C1 segment of cervical spinal cord (tissue), 14 donors: ENCODE measurements at regions not wholly inside any gene's neighbourhood (a gene's known extent, or its start where the extent isn't known, plus 50 kb on each side); places are given as distances from the start of the nearest gene placed in this dataset.
A peak's percentile ranks its signal among the peaks of the same experiment; 100 is the strongest.

Experiments used
- DNase-seq, 14 donors: peaks; one replicate each; lab custom pipeline; 2025; lab: John Stamatoyannopoulos, UW

DNA sequence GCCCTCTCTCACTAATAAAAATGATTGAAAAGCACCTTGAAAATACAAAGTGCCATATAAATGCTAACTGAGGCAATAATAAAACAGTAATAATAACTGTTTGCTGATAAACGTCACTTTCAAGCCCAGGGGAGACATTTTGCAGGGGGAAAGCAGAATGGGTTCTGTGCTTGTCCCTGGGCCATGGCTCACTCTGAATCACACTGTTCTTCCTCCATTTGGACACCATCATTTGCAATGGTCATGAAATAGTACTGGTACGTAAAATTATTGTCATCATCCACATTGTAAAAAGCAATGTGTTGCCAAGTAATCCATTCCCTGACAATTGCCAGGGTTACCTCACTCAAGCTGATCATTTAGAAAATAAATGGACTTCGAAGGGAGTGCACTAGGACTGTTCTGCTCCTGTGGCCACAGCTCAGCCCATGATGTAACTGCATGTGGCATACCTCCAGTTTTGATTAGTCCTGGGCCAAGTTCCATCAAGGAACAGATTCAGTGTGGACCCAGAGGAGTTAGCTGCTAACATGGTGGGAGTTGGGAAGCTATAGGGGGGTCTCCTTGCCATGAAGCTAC lies 508.8 kb upstream of the CELF4 start:
- no peak for DNase-seq

- no peak for DNase-seq
Observed at GRCh38 chr18:38067821-38068220, 502.2 kb upstream of the CELF4 start.

GRCh38 chr18:38067086-38067485 lies 501.5 kb upstream of the CELF4 start:
- no peak for DNase-seq

- no peak for DNase-seq
Observed at GRCh38 chr18:38052879-38053590, 487.4 kb upstream of the CELF4 start.

- no peak for DNase-seq
Observed at GRCh38 chr18:38047820-38048219, 482.2 kb upstream of the CELF4 start.

- no peak for DNase-seq
Observed at GRCh38 chr18:38046651-38047050, 481.1 kb upstream of the CELF4 start.

DNA sequence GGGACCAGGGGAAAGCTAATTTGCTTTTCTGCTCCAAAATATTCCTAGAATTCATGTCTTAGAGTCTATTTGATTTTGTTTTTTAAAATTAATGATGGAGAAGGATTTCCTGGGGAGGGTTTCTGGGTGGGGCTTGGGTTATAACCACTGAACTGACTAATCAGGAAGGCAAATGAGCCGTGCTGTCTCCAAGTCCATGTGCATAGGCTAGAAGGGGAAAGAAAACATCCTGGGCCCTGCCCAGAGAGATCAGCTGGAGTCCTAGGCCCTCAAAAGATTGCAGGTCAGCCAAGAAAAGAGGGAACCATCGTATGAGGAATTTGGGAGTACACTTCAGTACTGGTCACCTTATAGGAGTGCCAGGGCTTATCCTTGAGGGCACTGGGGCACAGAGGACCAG lies 480.2 kb upstream of the CELF4 start:
- no peak for DNase-seq

GRCh38 chr18:38042211-38042890 lies 476.8 kb upstream of the CELF4 start:
- peak in 1 of 14 donors; percentile 11 for DNase-seq

DNA sequence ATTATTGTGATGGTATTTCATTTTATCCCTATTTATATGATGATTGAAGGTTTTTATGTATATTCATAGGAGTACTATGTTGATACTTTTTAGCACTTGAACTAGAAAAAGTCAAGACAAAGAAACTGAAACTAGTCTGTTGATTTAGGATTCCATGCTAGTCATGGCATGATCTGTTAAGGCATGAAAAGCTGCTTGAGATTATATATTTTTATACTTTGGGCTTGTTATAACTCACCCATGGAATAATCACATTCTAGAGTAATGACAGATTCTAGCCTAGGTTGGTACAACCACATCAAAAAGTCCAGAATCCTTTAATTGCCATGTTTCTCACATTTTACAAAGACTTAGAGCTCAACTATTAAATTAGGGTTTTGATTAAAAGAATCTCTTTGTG lies 472.6 kb upstream of the CELF4 start:
- DNase-seq: no peak

- DNase-seq: no peak
Observed at GRCh38 chr18:38035193-38035592, 469.6 kb upstream of the CELF4 start.

GRCh38 chr18:38033282-38033681 lies 467.7 kb upstream of the CELF4 start:
- DNase-seq: no peak

- no peak for DNase-seq
Observed at GRCh38 chr18:38032516-38032915, 466.9 kb upstream of the CELF4 start.

DNA sequence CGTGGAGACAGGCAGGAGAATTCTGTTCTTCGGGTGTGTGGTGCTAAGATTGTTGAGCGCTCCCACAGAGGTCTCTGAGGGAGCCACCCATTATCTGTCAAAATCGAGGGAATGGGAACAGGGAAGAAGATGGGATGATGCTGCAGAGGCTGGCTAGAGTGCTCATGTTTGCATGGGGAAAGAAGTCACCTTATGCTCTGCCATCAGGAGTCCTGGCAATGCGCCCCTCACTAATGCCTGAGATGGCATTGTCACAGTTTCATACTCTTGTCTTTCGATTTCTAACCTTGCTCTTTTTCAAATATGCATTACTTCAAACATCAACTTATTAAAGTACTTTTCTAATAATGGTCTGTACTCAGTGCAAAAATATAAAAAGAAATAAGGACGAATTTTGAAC lies 463.3 kb upstream of the CELF4 start:
- DNase-seq: peak in 2 of 14 donors; percentile 42 to 92

- DNase-seq: no peak
Observed at GRCh38 chr18:38025433-38026038, 459.9 kb upstream of the CELF4 start.

GRCh38 chr18:38023871-38024270 lies 458.3 kb upstream of the CELF4 start:
- DNase-seq: no peak

DNA sequence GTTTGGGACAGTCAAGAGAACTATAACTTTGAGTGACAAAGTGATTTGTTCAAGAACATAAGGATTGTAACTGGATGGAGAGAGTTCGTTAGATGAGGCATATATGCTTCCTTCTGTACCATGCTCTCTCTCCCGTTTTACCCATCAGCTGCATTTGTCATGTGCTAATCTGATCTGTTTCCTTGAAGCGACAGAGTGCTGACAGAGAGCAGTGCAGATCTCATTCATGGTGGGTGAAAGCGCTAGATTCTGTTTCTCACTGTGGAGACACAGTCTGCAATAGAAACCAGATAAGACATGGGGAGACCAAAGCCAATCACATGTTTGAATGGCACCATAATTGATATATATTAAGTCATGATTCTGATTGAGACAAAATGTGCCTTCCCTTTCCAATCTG lies 456.6 kb upstream of the CELF4 start:
- no peak for DNase-seq

DNA sequence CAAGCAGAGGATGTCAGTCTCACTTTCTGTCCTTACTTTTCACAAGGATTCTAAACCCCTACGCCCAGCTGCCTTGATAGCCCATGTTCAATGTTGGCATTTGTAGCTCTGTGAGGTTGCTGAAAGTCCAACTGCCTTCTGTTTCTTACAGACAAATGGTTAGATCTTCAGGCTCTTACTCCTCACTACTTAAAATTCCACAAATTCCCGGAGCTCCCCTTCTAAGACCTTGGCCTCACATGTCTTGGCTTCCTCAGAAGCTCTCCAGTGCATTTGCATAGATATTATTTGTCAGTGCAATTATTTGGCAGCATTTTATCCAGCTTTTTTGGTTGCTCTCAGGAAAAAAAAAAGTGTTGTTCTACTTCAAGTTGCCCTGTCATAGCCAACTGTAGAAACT lies 453.7 kb upstream of the CELF4 start:
- DNase-seq: no peak

GRCh38 chr18:38010971-38011857 lies 445.6 kb upstream of the CELF4 start:
- peak in 2 of 14 donors; percentile 13 to 30 for DNase-seq

DNA sequence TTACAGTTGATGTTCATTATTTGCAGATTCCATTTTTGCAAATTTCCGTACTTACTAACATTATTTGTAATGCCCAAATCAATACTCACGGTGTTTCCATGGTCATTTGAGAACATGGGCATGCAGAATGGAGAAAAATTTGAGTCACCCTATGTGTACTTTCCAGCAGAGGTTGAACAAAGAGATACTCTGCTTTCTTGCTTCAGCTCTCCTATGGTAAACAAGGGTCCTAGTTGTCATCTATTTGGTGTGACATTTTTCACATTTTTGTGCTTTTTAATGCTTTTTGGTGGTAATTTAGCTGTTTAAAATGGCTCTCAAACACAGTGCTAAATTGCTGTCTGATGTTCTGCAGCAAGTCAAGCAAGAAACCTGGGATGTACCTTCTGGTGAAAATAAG lies 444.4 kb upstream of the CELF4 start:
- no peak for DNase-seq

GRCh38 chr18:38009320-38009719 lies 443.7 kb upstream of the CELF4 start:
- no peak for DNase-seq

GRCh38 chr18:38007676-38008330 lies 442.2 kb upstream of the CELF4 start:
- no peak for DNase-seq
